GM08714 (cell line): ENCODE measurements at regions not wholly inside any gene's neighbourhood (a gene's known extent, or its start where the extent isn't known, plus 50 kb on each side); places are given as distances from the start of the nearest gene placed in this dataset.

Source experiments
- H3K4me3 ChIP-seq: fragments of 200-500 bp; sonication (Bioruptor generic); 2 replicates; pipeline ENCODE4 v1.5.1; 2014; ENCODE audit warnings: mild to moderate bottlenecking, low read length, inconsistent platforms
- ZNF274 ChIP-seq: IDR thresholded peaks from 2 replicates; pipeline ENCODE4 v1.6.1; 2012; ENCODE audit warnings: mild to moderate bottlenecking, low read depth, low read length

DNA sequence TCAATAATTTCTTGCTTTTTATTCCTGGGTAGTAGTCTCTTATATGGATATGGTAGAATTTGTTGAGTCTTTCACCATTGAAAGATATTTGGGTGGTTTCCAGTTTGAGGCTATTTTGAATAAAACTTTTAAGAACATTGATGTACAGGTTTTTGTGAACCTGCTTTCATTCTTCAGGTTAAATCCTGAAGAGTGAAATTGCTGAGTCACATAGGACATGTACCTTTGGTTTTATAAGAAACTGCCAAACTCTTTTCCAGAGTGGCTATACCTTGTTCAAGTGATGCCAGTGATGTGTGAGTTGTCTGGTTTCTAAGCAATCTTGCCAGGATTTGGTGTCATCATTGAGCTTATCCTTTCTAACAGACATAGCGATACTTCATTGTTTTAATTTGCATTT lies 184.6 kb upstream of the PZP start:
- no peak overlapping the region for H3K4me3 ChIP-seq
- no peak for TF ChIP-seq ZNF274

DNA sequence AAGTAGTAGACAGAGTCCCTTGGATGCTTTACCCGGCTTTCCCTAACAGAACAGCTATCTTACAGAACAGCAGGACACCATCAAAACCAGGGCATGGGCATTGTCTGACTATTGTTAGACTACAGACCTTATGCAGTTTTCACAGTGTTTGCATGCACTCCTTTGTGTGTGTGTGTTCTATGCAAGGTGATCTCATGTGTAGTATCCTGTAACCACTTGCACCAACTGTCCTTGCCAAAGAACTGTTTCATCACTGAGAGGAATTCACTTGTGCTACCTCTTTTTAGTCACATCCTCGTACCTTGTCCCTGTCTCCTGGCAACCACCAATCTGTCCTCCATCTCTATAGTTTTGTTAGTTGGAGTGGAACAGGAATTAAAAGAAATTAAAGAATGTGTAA lies 183.6 kb upstream of the PZP start:
- TF ChIP-seq ZNF274 = no peak

DNA sequence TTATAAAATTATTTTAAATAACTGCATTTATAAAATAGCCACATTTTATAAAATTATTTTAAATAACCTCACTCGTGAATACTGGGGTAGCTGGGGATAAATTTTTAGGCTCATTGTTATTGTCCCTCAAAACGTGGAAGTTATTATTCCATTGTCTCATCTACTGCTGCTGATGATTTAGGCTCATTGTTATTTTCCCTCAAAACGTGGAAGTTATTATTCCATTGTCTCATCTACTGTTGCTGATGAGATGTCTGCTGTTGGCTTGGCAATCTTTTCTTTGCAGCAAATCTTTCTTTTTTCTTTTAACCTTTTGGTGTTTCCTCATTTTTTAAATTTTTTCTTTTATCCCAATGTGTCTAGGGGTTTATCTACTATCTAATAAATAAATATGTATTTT lies 182.6 kb upstream of the PZP start:
- no peak for TF ChIP-seq ZNF274
- H3K4me3 ChIP-seq = no peak overlapping the region

More for the DNA sequence above, 183.6 kb upstream of the PZP start:
- H3K4me3 ChIP-seq = no peak overlapping the region

- no peak overlapping the region for H3K4me3 ChIP-seq
- no peak for TF ChIP-seq ZNF274
These were observed 181.6 kb upstream of the PZP start for GRCh38 chr12:9389796-9390195.

DNA sequence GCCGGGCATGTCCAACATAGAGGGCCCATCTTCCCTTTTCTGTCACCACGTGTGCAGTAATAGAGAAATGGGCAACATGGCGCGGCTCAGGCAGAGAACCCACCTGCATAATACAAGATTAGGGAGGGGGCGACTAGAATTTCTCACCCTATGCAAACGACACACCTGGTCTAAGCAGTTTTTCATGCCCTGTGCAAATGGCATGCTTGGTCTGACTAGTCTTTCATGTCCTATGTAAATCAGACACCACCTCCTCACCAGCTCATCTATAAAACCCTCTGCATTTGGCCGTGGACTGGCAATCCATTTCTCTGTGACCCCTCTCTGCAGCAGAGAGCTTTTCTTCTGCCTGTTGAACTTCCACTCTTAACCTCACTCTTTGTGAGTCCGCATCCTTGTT lies 180.2 kb upstream of the PZP start:
- TF ChIP-seq ZNF274 = no peak
- H3K4me3 ChIP-seq = no peak overlapping the region

- no peak for TF ChIP-seq ZNF274
- no peak overlapping the region for H3K4me3 ChIP-seq
These were observed 179.3 kb upstream of the PZP start for GRCh38 chr12:9387450-9387849.

DNA sequence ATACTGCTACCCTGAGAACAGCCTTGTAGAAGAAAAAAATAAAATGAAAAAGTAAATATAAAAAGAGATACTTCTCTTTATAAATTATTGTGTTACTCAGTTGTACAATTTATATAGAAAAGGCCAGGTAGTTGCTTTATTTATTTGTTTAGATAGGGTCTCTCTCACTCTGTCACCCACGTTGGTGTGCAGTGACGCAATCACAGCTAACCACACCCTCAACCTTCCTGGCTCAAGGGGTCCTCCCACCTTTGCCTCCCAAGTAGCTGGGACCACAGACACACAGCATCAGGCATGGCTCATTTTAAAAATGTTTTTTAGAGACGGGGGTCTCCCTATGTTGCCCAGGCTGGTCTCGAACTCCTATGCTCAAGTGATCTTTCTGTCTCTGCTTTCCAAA lies 175.4 kb upstream of the PZP start:
- no peak for TF ChIP-seq ZNF274
- H3K4me3 ChIP-seq = no peak overlapping the region

DNA sequence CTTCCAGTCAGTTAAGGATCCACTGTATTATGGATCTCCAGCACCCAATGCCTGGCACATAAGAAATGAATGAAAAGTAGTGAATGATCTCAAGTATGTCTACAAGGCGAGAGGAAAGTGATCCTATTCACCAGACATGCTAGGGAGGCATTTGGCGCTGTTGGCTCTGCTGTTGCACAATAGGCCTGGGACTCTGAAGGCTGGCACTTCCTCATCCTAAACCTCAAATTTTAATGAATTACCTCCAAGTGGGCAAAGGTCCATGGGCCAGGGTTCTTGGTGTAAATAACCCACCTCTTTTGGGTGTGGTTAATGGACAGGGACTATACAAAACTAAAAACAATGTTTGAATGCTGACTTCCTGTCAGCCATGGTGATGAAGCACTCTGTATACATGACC lies 173.4 kb upstream of the PZP start:
- no peak overlapping the region for H3K4me3 ChIP-seq
- no peak for TF ChIP-seq ZNF274

DNA sequence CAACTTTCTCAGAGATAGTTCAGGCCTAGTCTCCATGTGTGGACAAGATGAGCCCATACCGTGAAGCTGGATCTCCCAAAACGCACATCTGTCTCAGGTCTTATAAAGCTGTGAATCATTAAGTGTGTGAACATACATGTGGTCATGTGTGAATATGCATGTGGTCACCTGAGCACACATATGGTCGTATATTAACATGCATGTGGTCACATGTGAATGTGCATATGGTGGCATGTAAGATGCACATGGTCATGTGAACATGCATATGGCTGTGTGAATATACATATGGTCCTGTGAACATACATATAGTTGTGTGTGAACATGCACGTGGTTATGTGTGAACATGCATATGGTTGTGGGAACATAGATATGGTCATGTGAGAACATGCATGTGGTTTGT lies 172.5 kb upstream of the PZP start:
- no peak overlapping the region for H3K4me3 ChIP-seq
- no peak for TF ChIP-seq ZNF274

- no peak for TF ChIP-seq ZNF274
- no peak overlapping the region for H3K4me3 ChIP-seq
These were observed 171.0 kb upstream of the PZP start for GRCh38 chr12:9379023-9379742.

GRCh38 chr12:9378430-9378835 lies 170.2 kb upstream of the PZP start:
- no peak for TF ChIP-seq ZNF274
- no peak overlapping the region for H3K4me3 ChIP-seq

DNA sequence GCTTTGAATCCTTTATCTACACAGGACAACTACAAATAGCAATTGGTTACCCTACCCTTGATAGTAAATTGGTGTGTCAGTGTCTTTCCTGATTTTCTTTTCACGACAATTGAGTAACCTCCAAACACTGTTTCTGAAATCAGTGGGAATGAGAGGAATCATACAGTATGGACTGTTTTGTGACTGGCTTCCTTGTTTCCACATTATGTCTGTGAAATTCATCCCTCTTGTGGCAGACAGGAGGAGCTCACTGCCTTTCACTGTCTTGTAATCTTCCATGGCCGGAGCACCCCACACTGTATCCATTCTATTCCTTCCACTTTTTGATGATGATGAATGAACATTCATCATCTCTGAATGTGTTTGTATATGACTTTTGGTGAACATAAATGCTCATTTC lies 164.0 kb upstream of the PZP start:
- H3K4me3 ChIP-seq = no peak overlapping the region
- TF ChIP-seq ZNF274 = no peak

DNA sequence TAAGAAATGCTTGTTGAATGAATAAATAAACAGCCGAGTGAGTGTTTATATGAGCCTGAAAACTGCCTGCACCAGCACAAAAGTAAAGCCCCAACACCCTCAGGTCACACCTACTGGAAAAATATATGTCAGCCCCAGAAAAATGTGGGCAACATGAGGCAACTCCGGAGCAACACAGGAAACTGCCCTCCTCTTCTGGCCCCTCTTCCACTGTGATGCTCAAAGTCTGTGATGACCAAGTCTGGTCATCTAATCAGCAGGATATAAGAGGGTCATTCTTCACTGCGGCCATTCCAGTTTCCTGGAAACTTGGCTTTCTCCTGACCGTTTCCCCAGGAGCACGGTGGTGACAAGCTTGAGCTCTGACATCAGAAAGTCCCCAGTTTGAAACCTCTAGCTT lies 159.6 kb upstream of the PZP start:
- no peak for TF ChIP-seq ZNF274
- H3K4me3 ChIP-seq = no peak overlapping the region

DNA sequence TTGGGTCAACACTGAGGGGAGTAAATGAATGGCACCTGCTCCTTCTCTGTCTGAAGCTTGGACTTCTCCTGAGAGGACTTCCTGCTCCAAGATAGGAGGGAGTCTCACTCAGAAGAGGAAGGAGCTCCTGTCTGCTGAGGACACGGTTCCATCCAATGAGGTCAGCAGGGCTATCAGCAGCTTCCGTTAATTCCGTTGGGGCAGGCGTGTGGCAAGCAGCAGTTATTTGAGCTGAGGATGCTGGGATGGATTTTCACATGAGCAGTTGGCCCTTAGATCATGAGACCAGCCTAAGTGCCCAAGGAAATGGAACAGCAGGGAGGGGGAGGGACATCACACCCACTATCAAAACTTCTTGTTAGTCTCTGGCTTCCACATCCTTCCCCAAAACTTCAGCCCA lies 159.0 kb upstream of the PZP start:
- H3K4me3 ChIP-seq = no peak overlapping the region
- TF ChIP-seq ZNF274 = no peak

DNA sequence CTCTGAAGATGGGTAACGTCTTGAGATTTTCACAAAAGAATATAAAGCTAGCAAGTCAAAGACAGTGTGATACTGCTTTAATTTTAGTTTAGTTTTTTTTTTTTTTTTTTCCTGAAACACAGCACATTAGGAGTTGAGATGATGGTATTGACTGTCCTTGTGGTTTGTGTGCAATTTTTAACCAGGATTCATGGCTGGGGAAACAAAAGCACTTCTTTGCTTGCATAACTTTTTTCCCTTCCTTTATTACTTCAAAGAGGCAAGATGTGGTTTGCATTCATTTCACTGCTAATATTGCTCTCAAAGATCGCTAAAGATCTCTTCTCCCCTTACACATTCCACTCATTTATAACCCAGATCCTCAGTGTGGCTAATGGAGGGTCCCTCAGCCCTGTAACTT lies 157.1 kb upstream of the PZP start:
- H3K4me3 ChIP-seq = peak overlapping the region; percentile 46; the same call in 1 of the 2 replicates
- TF ChIP-seq ZNF274 = no peak
